ENCODE measurements at regions not wholly inside any gene's neighbourhood (a gene's known extent, or its start where the extent isn't known, plus 50 kb on each side); places are given as distances from the start of the nearest gene placed in this dataset.
"Not testable (repeated sequence)": the region's sequence is repeated elsewhere in the genome, so short reads cannot be mapped to it uniquely, and the experiment has no call there.

DNA sequence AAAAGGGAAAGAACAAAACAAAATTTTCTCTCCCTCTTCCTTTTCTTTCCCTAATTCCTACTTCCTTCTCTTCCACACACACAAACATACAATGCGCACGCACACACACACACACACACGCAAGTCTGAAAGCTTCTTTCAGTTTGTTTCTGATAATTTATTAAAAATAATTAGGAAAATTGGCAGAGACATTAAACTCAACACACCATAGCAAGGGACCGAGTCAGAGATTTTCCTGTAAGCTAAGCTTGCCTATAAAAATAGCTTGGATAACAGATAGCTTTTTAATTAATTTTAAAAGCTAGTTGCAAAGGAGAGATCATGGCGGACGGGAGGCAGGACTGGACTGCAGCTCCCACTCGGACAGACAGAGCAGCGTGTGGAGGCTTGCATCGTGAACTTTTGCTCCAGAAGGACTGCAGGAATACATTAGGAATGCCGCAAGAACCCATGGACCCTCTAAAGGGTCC, 92.6 kb upstream of the MAPK10 start:
- Histone ChIP-seq H3K27me3 (no peaks in the 10 kb centered on the region), H3K36me3 (no peaks in the 10 kb centered on the region), H3K4me1 (no peaks in the 10 kb centered on the region), H3K27ac (peak overlapping the region in 3 of 4 donors; percentile 46 to 62 (median 54)), H3K4me3 (peak overlapping the region; percentile 2 to 47 (median 12)), H3K9me3 (no peaks in the 10 kb centered on the region)
- no peak for DNase-seq (ENCODE audit: low spot score in 2 of 2)
- 73 to 85% methylated on average over 10 of the region's 10 CpGs for WGBS, 2 donors
- TF ChIP-seq, protein P1, sequence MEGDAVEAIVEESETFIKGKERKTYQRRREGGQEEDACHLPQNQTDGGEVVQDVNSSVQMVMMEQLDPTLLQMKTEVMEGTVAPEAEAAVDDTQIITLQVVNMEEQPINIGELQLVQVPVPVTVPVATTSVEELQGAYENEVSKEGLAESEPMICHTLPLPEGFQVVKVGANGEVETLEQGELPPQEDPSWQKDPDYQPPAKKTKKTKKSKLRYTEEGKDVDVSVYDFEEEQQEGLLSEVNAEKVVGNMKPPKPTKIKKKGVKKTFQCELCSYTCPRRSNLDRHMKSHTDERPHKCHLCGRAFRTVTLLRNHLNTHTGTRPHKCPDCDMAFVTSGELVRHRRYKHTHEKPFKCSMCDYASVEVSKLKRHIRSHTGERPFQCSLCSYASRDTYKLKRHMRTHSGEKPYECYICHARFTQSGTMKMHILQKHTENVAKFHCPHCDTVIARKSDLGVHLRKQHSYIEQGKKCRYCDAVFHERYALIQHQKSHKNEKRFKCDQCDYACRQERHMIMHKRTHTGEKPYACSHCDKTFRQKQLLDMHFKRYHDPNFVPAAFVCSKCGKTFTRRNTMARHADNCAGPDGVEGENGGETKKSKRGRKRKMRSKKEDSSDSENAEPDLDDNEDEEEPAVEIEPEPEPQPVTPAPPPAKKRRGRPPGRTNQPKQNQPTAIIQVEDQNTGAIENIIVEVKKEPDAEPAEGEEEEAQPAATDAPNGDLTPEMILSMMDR (IDR thresholded peaks at IDR 0.05) = no peak
- no peak for TF ChIP-seq POLR2A (IDR thresholded peaks at IDR 0.05)
- no peak for TF ChIP-seq EP300 (IDR thresholded peaks at IDR 0.05)

DNA sequence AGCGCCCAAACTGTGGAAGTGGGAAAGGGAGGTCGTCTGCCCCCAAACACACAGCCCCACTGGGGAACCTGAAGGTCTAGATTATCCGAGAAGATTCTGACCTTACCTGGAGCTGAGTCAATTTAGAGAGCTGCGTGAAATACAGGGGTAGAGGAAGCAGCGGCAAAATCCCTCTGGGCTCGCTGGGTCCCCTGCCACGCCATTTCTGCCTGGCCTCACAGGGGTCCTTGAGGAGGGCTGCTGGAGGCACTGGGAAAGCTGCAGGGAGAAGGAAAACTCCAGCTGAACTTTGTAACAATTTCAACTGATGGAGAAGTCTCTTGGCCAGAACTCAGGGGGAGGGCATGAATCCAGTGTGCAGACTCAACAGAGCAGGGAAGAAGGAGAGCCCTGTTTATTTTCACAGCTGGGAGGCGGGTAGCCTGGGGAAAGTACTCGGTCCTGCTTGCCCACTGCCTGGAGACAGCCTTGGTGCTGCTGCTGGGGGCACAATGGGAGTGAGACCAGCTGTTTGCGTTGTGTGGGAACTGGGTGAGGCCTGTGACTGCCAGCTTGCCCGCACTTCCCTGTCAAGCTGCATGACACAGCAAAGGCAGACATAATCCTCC, 93.2 kb upstream of the MAPK10 start:
- H3K27me3 ChIP-seq = no peaks in the 10 kb centered on the region
- H3K4me1 ChIP-seq = no peaks in the 10 kb centered on the region
- H3K4me3 ChIP-seq = peak overlapping the region; percentile 2 to 47 (median 12)
- DNase-seq (ENCODE audit: low spot score in 2 of 2) = peak in 1 of 2 donors; percentile 15
- TF ChIP-seq POLR2A (IDR thresholded peaks at IDR 0.05) (no peak), EP300 (IDR thresholded peaks at IDR 0.05) (no peak)
- TF ChIP-seq, protein P1 (IDR thresholded peaks at IDR 0.05) = no peak
- H3K27ac ChIP-seq = peak overlapping the region in 3 of 4 donors; percentile 46 to 62 (median 54)
- H3K9me3 ChIP-seq = peaks cover 0 to 2% (median 0%) of the 10 kb centered on the region in 4 donors
- H3K36me3 ChIP-seq = no peaks in the 10 kb centered on the region
- WGBS, 2 donors = 55 to 65% methylated on average over 11 of the region's 11 CpGs

- WGBS, 2 donors = 71 to 78% methylated on average over 2 of the region's 2 CpGs
- H3K27me3 ChIP-seq; DNase-seq (ENCODE audit: low spot score in 2 of 2); H3K9me3 ChIP-seq; H3K36me3 ChIP-seq; H3K4me3 ChIP-seq; H3K4me1 ChIP-seq: not testable (repeated sequence)
- peak overlapping the region in 1 of 4 donors; percentile 62 for H3K27ac ChIP-seq
Measured at GRCh38 chr4:86453611-86454072, 93.8 kb upstream of the MAPK10 start.

DNA sequence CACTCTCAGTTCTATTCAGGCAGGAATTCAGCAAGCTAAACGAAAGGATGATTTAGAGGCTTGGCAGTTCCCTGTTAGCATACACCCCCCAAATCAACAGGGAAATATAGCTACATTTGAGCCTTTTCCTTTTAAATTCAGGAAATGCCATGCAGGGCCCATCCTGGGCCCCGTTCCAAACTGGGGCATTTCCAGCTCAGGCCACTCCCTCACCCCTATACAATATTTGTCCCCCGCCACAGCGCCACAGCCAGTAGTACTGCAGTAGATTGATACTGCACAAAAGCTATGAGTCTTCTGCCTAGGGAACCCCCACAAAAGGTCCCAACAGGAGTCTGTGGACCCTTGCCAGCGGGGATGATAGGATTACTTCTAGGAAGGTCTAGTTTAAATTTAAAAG, 102.0 kb upstream of the MAPK10 start:
- 77 to 82% methylated on average over 5 of the region's 5 CpGs for WGBS, 2 donors
- H3K27me3 ChIP-seq = no peaks in the 10 kb centered on the region
- no peaks in the 10 kb centered on the region for H3K4me1 ChIP-seq
- TF ChIP-seq POLR2A (IDR thresholded peaks at IDR 0.05) = no peak
- TF ChIP-seq EP300 (IDR thresholded peaks at IDR 0.05) = no peak
- TF ChIP-seq, protein P1 (IDR thresholded peaks at IDR 0.05) = no peak
- no peak for DNase-seq (ENCODE audit: low spot score in 2 of 2)
- H3K4me3 ChIP-seq = no peak overlapping the region
- H3K27ac ChIP-seq = no peak overlapping the region
- peaks cover 0 to 16% (median 0%) of the 10 kb centered on the region in 4 donors for H3K9me3 ChIP-seq
- no peaks in the 10 kb centered on the region for H3K36me3 ChIP-seq

DNA sequence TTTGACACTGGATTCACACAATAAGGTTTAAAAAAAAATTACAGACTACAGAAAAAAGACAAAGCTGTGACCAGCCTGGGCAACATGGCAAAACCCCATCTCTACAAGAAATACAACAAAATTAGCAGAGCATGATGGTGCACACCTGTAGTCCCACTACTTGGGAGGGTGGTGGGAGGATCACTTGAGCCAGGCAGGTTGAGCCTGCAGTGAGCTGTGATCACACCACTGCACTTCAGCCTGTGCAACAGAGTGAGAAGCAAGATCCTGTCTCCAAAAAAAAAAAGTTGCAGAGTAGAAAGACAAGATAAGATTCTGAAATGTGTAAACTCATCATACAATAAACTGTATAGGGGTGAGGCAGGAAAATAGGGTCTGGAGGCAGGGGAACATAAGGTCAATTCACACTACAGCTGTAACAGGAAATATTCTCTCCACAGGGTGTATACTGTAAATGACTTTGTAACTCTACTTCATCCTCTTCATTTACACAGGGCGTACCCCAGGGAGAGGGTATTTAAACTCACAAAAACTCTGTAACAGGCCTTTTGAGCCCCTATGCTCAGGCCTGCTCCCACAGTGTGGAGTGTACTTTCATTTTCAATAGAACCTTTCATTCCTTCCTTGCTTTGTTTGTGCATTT, 112.6 kb upstream of the MAPK10 start:
- H3K36me3 ChIP-seq = no peaks in the 10 kb centered on the region
- H3K27me3 ChIP-seq = no peaks in the 10 kb centered on the region
- TF ChIP-seq EP300 (IDR thresholded peaks at IDR 0.05) = no peak
- no peak for TF ChIP-seq POLR2A (IDR thresholded peaks at IDR 0.05)
- TF ChIP-seq, protein P1 (IDR thresholded peaks at IDR 0.05) = no peak
- no peak overlapping the region for H3K4me3 ChIP-seq
- peaks cover 0 to 4% (median 0%) of the 10 kb centered on the region in 4 donors for H3K4me1 ChIP-seq
- 66 to 68% methylated on average over 1 of the region's 1 CpG for WGBS, 2 donors
- H3K9me3 ChIP-seq = no peaks in the 10 kb centered on the region
- no peak for DNase-seq (ENCODE audit: low spot score in 2 of 2)
- no peak overlapping the region for H3K27ac ChIP-seq

GRCh38 chr4:86478151-86478550, 116.0 kb upstream of the PTPN13 start:
- not testable (repeated sequence) for H3K9me3 ChIP-seq; H3K27me3 ChIP-seq; H3K36me3 ChIP-seq; H3K27ac ChIP-seq; DNase-seq (ENCODE audit: low spot score in 2 of 2); H3K4me3 ChIP-seq
- WGBS, 2 donors = 88 to 91% methylated on average over 4 of the region's 4 CpGs
- H3K4me1 ChIP-seq = peaks cover 0 to 17% (median 2%) of the 10 kb centered on the region in 4 donors
